ENCODE measurements at regions not wholly inside any gene's neighbourhood (a gene's known extent, or its start where the extent isn't known, plus 50 kb on each side); places are given as distances from the start of the nearest gene placed in this dataset.

GRCh38 chr22:49413551-49413950 lies 414.1 kb downstream of the BRD1 start:
- no peak for FAIRE-seq
- no peak for DNase-seq (ENCODE audit: insufficient read length, low spot score)
- no peak for TF ChIP-seq SPI1 (IDR thresholded peaks at IDR 0.05; ENCODE audit: low read depth, low read length)
- no peak for TF ChIP-seq POLR2AphosphoS5 (IDR thresholded peaks at IDR 0.05; ENCODE audit: low read depth, low read length)
- no peak for TF ChIP-seq POLR2A (IDR thresholded peaks at IDR 0.05; ENCODE audit: low read depth, low read length)
- TF ChIP-seq PAX5 (IDR thresholded peaks at IDR 0.05; ENCODE audit: insufficient read depth, low read length, severe bottlenecking), result no peak
- TF ChIP-seq POU2F2 (IDR thresholded peaks at IDR 0.05; ENCODE audit: low read depth, low read length), result no peak
- no peak for TF ChIP-seq TAF1 (IDR thresholded peaks at IDR 0.05; ENCODE audit: low read depth, low read length)

- no peak for FAIRE-seq
- TF ChIP-seq SPI1 (IDR thresholded peaks at IDR 0.05; ENCODE audit: low read depth, low read length) (no peak), POU2F2 (IDR thresholded peaks at IDR 0.05; ENCODE audit: low read depth, low read length) (no peak), PAX5 (IDR thresholded peaks at IDR 0.05; ENCODE audit: insufficient read depth, low read length, severe bottlenecking) (no peak), TAF1 (IDR thresholded peaks at IDR 0.05; ENCODE audit: low read depth, low read length) (no peak), POLR2AphosphoS5 (IDR thresholded peaks at IDR 0.05; ENCODE audit: low read depth, low read length) (no peak)
These were observed 414.5 kb downstream of the BRD1 start for GRCh38 chr22:49413146-49413545.

DNA sequence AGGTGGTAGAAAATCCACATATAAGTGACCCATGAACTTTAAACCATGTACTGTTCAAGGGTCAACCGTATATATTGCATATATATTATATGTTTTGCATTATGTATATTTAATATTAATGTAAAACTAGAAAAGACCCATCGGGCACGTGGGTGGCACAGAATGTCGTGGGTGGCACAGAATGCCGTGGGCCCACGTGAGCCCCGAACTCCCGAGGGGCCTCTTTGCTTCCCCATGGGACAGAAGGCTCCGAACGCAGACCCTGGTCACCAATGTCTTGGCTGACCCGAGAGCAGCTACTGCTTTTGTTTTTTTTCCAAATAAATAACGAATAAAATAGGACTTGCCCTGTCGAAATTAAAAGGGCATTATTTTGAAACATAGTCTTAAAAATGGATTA lies 415.4 kb downstream of the BRD1 start:
- FAIRE-seq (no peak), DNase-seq (ENCODE audit: insufficient read length, low spot score) (no peak)
- TF ChIP-seq POU2F2 (IDR thresholded peaks at IDR 0.05; ENCODE audit: low read depth, low read length), result no peak
- TF ChIP-seq PAX5 (IDR thresholded peaks at IDR 0.05; ENCODE audit: insufficient read depth, low read length, severe bottlenecking), result no peak
- TF ChIP-seq TAF1 (IDR thresholded peaks at IDR 0.05; ENCODE audit: low read depth, low read length), result no peak
- no peak for TF ChIP-seq POLR2AphosphoS5 (IDR thresholded peaks at IDR 0.05; ENCODE audit: low read depth, low read length)
- no peak for TF ChIP-seq SPI1 (IDR thresholded peaks at IDR 0.05; ENCODE audit: low read depth, low read length)
- no peak for TF ChIP-seq POLR2A (IDR thresholded peaks at IDR 0.05; ENCODE audit: low read depth, low read length)

More at GRCh38 chr22:49413146-49413545, 414.5 kb downstream of the BRD1 start:
- DNase-seq (ENCODE audit: insufficient read length, low spot score), result no peak

DNA sequence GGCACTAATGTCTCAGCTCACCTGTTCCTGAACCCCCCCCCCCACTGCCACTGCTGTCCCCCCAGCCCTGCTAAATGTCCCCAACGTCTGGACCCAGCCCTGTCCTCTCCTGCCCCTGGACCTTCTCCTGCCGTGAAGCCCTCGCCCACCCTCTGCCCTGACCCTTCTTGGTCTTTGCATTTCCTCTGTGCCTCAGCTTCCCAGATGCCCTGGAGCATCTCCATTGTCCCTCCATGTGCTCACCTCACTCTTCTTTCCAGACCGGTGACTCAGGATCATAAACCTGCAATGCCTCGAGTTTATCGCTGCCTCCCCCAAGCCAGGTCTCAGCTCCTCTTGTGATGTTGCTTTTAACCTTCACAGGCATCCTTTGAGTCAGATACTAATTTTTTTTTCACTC lies 416.4 kb downstream of the BRD1 start:
- no peak for TF ChIP-seq SPI1 (IDR thresholded peaks at IDR 0.05; ENCODE audit: low read depth, low read length)
- no peak for TF ChIP-seq TAF1 (IDR thresholded peaks at IDR 0.05; ENCODE audit: low read depth, low read length)
- TF ChIP-seq POLR2A (IDR thresholded peaks at IDR 0.05; ENCODE audit: low read depth, low read length), result no peak
- no peak for TF ChIP-seq POLR2AphosphoS5 (IDR thresholded peaks at IDR 0.05; ENCODE audit: low read depth, low read length)
- no peak for TF ChIP-seq PAX5 (IDR thresholded peaks at IDR 0.05; ENCODE audit: insufficient read depth, low read length, severe bottlenecking)
- TF ChIP-seq POU2F2 (IDR thresholded peaks at IDR 0.05; ENCODE audit: low read depth, low read length), result no peak

DNA sequence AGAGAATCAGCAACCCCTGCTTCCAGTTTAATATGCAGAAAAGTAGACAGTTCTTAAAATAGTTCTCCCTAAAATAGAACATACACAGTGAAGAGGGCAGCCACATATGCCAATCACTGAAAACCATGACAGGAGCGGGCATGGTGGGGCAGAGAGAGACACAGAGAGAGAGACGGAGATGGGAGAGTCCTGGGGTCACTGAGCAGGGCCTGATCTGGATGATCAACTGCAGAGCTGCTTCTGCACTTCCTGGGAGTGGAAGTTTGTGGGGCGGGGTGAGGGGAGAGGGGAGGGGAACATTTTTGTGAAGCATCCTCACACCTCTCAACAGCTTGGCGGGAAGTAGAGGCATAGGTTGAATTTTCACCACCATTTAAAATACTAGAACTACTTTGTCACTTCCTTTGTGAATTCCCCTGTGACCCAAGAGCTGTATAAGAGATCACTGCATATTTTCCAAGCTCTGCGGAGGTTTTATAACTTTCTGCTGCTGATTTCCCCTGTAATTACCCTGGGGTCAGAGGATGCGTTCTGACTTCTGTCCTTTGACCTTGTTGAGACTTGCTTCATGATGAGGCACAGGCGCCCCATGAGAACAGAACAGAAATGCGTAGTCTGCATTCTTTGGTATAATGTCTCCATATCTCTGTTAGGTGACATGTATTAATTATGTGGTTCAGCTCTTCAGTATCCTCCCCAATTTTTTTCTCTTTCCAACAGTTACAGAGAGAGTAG lies 419.4 kb downstream of the BRD1 start:
- FAIRE-seq (no peak), DNase-seq (ENCODE audit: insufficient read length, low spot score) (no peak)
- TF ChIP-seq TAF1 (IDR thresholded peaks at IDR 0.05; ENCODE audit: low read depth, low read length) (no peak), SPI1 (IDR thresholded peaks at IDR 0.05; ENCODE audit: low read depth, low read length) (no peak), POLR2A (IDR thresholded peaks at IDR 0.05; ENCODE audit: low read depth, low read length) (no peak), POLR2AphosphoS5 (IDR thresholded peaks at IDR 0.05; ENCODE audit: low read depth, low read length) (no peak), PAX5 (IDR thresholded peaks at IDR 0.05; ENCODE audit: insufficient read depth, low read length, severe bottlenecking) (no peak), POU2F2 (IDR thresholded peaks at IDR 0.05; ENCODE audit: low read depth, low read length) (no peak)

More for the DNA sequence above, 416.4 kb downstream of the BRD1 start:
- DNase-seq (ENCODE audit: insufficient read length, low spot score), result no peak
- FAIRE-seq, result no peak

DNA sequence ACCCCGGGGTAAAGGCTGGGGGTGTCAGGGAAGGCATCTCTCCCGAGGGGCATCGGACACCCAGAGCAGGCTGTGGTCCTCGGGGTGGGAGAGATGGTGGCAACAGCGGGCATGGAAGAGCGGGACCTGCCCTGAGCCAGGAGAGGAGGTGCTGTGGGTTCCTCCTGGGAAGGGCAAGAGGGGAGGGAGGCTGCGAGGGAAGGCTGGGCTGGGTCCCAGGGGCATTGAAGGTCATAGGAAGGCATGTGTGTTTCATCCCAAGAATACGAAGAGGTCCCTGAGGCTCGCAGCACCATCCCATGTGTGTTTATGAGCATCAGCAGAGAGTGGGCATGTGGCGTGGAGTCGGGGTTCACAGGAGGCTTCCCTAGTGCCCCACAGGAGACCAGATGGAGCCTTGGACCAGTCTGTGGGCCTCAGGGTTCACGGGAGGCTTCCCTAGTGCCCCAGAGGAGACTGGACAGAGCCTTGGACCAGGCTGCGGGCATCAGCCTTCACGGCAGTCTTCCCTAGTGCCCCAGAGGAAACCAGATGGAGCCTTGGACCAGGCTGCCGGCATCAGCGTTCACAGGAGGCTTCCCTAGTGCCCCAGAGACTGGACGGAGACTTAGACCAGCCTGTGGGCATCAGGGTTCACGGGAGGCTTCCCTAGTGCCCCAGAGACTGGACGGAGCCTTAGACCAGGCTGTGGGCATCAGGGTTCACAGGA lies 420.6 kb downstream of the BRD1 start:
- FAIRE-seq, result no peak
- TF ChIP-seq POLR2AphosphoS5 (IDR thresholded peaks at IDR 0.05; ENCODE audit: low read depth, low read length) (no peak), TAF1 (IDR thresholded peaks at IDR 0.05; ENCODE audit: low read depth, low read length) (no peak), SPI1 (IDR thresholded peaks at IDR 0.05; ENCODE audit: low read depth, low read length) (no peak), POLR2A (IDR thresholded peaks at IDR 0.05; ENCODE audit: low read depth, low read length) (no peak), POU2F2 (IDR thresholded peaks at IDR 0.05; ENCODE audit: low read depth, low read length) (no peak), PAX5 (IDR thresholded peaks at IDR 0.05; ENCODE audit: insufficient read depth, low read length, severe bottlenecking) (no peak)
- DNase-seq (ENCODE audit: insufficient read length, low spot score), result no peak

- FAIRE-seq (no peak), DNase-seq (ENCODE audit: insufficient read length, low spot score) (no peak)
- TF ChIP-seq TAF1 (IDR thresholded peaks at IDR 0.05; ENCODE audit: low read depth, low read length), result no peak
- no peak for TF ChIP-seq POLR2AphosphoS5 (IDR thresholded peaks at IDR 0.05; ENCODE audit: low read depth, low read length)
- no peak for TF ChIP-seq POLR2A (IDR thresholded peaks at IDR 0.05; ENCODE audit: low read depth, low read length)
- no peak for TF ChIP-seq POU2F2 (IDR thresholded peaks at IDR 0.05; ENCODE audit: low read depth, low read length)
- TF ChIP-seq SPI1 (IDR thresholded peaks at IDR 0.05; ENCODE audit: low read depth, low read length), result no peak
- no peak for TF ChIP-seq PAX5 (IDR thresholded peaks at IDR 0.05; ENCODE audit: insufficient read depth, low read length, severe bottlenecking)
These were observed 421.5 kb downstream of the BRD1 start for GRCh38 chr22:49406047-49406650.

DNA sequence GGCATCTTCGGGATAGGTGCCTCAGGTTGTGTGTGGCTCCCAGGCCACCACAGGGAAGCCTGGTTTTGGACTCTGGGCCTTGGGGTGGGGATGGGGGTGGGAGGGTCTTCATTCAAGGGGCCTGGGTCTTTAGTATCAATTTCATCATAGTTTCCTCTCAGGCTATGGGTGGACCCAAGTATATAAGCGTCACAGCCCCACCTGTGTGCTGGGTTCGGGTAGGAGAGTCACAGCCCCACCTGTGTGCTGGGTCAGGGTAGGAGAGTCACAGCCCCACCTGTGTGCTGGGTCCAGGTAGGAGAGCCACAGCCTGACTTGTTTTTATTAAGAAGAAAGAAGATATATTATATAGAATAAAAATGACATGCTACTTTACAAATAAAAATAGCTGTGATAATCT lies 422.1 kb downstream of the BRD1 start:
- FAIRE-seq (no peak), DNase-seq (ENCODE audit: insufficient read length, low spot score) (no peak)
- TF ChIP-seq PAX5 (IDR thresholded peaks at IDR 0.05; ENCODE audit: insufficient read depth, low read length, severe bottlenecking), result no peak
- no peak for TF ChIP-seq POU2F2 (IDR thresholded peaks at IDR 0.05; ENCODE audit: low read depth, low read length)
- no peak for TF ChIP-seq SPI1 (IDR thresholded peaks at IDR 0.05; ENCODE audit: low read depth, low read length)
- TF ChIP-seq TAF1 (IDR thresholded peaks at IDR 0.05; ENCODE audit: low read depth, low read length), result no peak
- TF ChIP-seq POLR2A (IDR thresholded peaks at IDR 0.05; ENCODE audit: low read depth, low read length), result no peak
- TF ChIP-seq POLR2AphosphoS5 (IDR thresholded peaks at IDR 0.05; ENCODE audit: low read depth, low read length), result no peak

All from GM12891 (cell line).